ENCODE measurements at regions not wholly inside any gene's neighbourhood (a gene's known extent, or its start where the extent isn't known, plus 50 kb on each side); places are given as distances from the start of the nearest gene placed in this dataset.

DNA sequence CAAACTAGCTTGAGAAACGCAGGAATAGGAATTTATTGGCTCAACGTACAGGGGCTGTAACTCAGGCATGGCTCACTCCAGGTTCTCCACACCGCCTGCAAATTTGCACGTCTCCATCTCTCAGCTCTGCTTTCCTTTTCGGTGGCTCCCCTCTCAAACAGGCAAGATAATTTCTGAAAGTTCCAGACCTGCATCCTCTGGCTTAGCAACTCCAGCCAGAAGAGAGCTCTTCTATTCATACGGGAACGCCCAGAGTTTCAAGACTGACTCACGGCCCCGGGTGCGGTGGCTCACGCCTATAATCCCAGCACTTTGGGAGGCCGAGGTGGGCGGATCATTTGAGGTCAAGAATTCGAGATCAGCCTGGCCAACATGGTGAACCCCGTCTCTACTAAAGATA, 139.7 kb upstream of the BNIP2 start:
- TF ChIP-seq CTCF (IDR thresholded peaks at IDR 0.05; ENCODE audit: low read depth, low read length): no peak
- no peak for TF ChIP-seq EZH2phosphoT487 (IDR thresholded peaks at IDR 0.05; ENCODE audit: low read depth)
- Histone ChIP-seq H3K9me3 (ENCODE audit: insufficient read depth, low read length) (no peaks in the 10 kb centered on the region), H3K79me2 (ENCODE audit: low read length) (no peaks in the 10 kb centered on the region), H3K4me1 (ENCODE audit: low read length) (no peaks in the 10 kb centered on the region), H3K4me2 (ENCODE audit: low read length) (no peak overlapping the region), H3K36me3 (replicated peaks; ENCODE audit: low read depth, low read length) (no peaks in the 10 kb centered on the region), H3K27me3 (ENCODE audit: low read depth, low read length) (0 out of 2 replicates have a peak, but pooled peaks cover 4% of the 10 kb centered on the region), H3K27ac (ENCODE audit: low read length) (no peak overlapping the region), H4K20me1 (ENCODE audit: insufficient read depth, low read length) (no peaks in the 10 kb centered on the region), H3K4me3 (ENCODE audit: low read length) (no peak overlapping the region), H3K9ac (ENCODE audit: low read length) (no peak overlapping the region), H2AFZ (ENCODE audit: low read depth, low read length) (no peak overlapping the region)

DNA sequence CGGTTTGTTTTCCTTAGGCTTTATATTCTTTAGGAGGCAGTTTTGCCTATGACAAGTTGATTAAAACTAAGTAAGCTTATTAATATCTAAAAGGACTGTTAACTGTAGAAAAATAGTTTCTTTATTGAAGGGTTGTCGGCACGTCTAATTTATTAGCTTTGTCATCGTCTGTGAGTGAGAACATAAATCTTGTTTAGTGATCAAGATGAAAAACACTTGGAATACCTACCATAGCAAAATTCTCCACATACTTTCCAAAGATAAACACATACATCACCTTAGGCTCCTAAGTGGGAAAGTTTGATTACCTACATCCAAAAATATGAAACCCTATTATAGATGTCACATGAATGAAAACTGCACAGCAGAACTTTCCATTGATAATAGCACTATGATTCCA, 139.1 kb upstream of the BNIP2 start:
- Histone ChIP-seq H3K4me3 (ENCODE audit: low read length) (no peak overlapping the region), H3K27me3 (ENCODE audit: low read depth, low read length) (0 out of 2 replicates have a peak, but pooled peaks cover 4% of the 10 kb centered on the region), H3K4me1 (ENCODE audit: low read length) (no peaks in the 10 kb centered on the region), H2AFZ (ENCODE audit: low read depth, low read length) (no peak overlapping the region), H3K9ac (ENCODE audit: low read length) (no peak overlapping the region), H4K20me1 (ENCODE audit: insufficient read depth, low read length) (no peaks in the 10 kb centered on the region), H3K36me3 (replicated peaks; ENCODE audit: low read depth, low read length) (no peaks in the 10 kb centered on the region), H3K79me2 (ENCODE audit: low read length) (no peaks in the 10 kb centered on the region), H3K4me2 (ENCODE audit: low read length) (no peak overlapping the region), H3K27ac (ENCODE audit: low read length) (no peak overlapping the region), H3K9me3 (ENCODE audit: insufficient read depth, low read length) (no peaks in the 10 kb centered on the region)
- TF ChIP-seq CTCF (IDR thresholded peaks at IDR 0.05; ENCODE audit: low read depth, low read length) (no peak), EZH2phosphoT487 (IDR thresholded peaks at IDR 0.05; ENCODE audit: low read depth) (no peak)

GRCh38 chr15:59825901-59826300, 136.8 kb upstream of the BNIP2 start:
- TF ChIP-seq EZH2phosphoT487 (IDR thresholded peaks at IDR 0.05; ENCODE audit: low read depth): no peak
- no peak for TF ChIP-seq CTCF (IDR thresholded peaks at IDR 0.05; ENCODE audit: low read depth, low read length)
- H2AFZ ChIP-seq (ENCODE audit: low read depth, low read length): no peak overlapping the region
- no peak overlapping the region for H3K27ac ChIP-seq (ENCODE audit: low read length)

DNA sequence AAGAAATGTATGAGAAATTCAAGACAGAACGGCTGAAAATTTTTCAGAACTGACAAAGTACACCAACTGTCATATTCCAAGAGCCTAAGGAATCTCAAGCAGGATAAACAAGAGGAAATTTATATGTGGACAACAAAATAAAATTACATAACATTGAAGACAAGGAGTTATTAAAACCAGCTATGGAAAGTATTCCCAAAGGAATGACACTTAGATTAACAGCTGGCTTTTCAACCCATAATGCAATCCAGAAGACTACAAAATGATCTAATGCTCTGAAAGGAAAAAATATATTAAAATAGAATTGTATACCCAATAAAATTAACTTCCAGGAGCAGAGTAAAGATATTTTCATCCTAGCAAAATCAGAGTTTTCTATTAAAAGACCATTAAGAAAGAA, 132.2 kb upstream of the BNIP2 start:
- Histone ChIP-seq H3K36me3 (replicated peaks; ENCODE audit: low read depth, low read length) (no peaks in the 10 kb centered on the region), H3K27me3 (ENCODE audit: low read depth, low read length) (peaks cover 25% of the 10 kb centered on the region), H3K9ac (ENCODE audit: low read length) (no peak overlapping the region), H3K79me2 (ENCODE audit: low read length) (no peaks in the 10 kb centered on the region), H3K9me3 (ENCODE audit: insufficient read depth, low read length) (no peaks in the 10 kb centered on the region), H3K4me3 (ENCODE audit: low read length) (no peak overlapping the region), H3K4me2 (ENCODE audit: low read length) (no peak overlapping the region), H3K27ac (ENCODE audit: low read length) (no peak overlapping the region), H2AFZ (ENCODE audit: low read depth, low read length) (no peak overlapping the region), H4K20me1 (ENCODE audit: insufficient read depth, low read length) (no peaks in the 10 kb centered on the region), H3K4me1 (ENCODE audit: low read length) (peaks cover 6% of the 10 kb centered on the region; the same call in 1 of the 2 replicates)
- TF ChIP-seq CTCF (IDR thresholded peaks at IDR 0.05; ENCODE audit: low read depth, low read length) (no peak), EZH2phosphoT487 (IDR thresholded peaks at IDR 0.05; ENCODE audit: low read depth) (no peak)

More at GRCh38 chr15:59825901-59826300, 136.8 kb upstream of the BNIP2 start:
- Histone ChIP-seq H3K4me2 (ENCODE audit: low read length) (no peak overlapping the region), H3K36me3 (replicated peaks; ENCODE audit: low read depth, low read length) (no peaks in the 10 kb centered on the region), H4K20me1 (ENCODE audit: insufficient read depth, low read length) (no peaks in the 10 kb centered on the region), H3K9ac (ENCODE audit: low read length) (no peak overlapping the region), H3K27me3 (ENCODE audit: low read depth, low read length) (peaks cover 4% of the 10 kb centered on the region; the same call in 1 of the 2 replicates), H3K4me1 (ENCODE audit: low read length) (no peaks in the 10 kb centered on the region), H3K4me3 (ENCODE audit: low read length) (no peak overlapping the region), H3K9me3 (ENCODE audit: insufficient read depth, low read length) (no peaks in the 10 kb centered on the region), H3K79me2 (ENCODE audit: low read length) (no peaks in the 10 kb centered on the region)

All from OCI-LY3 (cell line).